ENCODE measurements at regions not wholly inside any gene's neighbourhood (a gene's known extent, or its start where the extent isn't known, plus 50 kb on each side); places are given as distances from the start of the nearest gene placed in this dataset.
"Not testable (repeated sequence)": the region's sequence is repeated elsewhere in the genome, so short reads cannot be mapped to it uniquely, and the experiment has no call there.

DNA sequence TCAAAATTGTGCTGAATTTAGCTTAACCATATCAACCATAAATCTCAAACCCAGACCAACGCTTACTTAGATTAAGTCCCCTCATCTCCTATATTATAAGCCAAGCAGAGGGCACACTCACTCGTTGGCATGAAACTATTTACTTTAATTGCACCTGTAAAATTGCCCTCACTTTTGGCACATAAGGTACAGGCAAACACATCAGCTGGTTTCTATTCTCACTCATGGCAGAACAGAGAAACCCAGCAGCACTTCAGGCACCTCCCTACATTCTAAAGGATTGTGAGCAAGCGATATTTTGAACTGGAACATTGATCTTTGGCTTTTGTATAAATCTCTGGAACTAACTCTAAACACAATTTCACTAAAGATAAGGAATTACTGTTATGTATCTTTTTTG lies 845.6 kb upstream of the CDH6 start:
- DNase-seq (ENCODE audit: low spot score in 2 of 2) = no peak
- Histone ChIP-seq H3K27ac (no peak overlapping the region), H3K9me3 (no peaks in the 10 kb centered on the region), H3K4me1 (no peaks in the 10 kb centered on the region), H3K36me3 (no peaks in the 10 kb centered on the region), H3K27me3 (no peaks in the 10 kb centered on the region), H3K4me3 (no peak overlapping the region)
- TF ChIP-seq CTCF (IDR thresholded peaks at IDR 0.05) = no peak
- TF ChIP-seq POLR2AphosphoS5 (IDR thresholded peaks at IDR 0.05) = no peak
- no peak for TF ChIP-seq POLR2A (IDR thresholded peaks at IDR 0.05)
- intact Hi-C loops (cut with DNase I; ENCODE audit: low total_unique reads) = no loop called here

DNA sequence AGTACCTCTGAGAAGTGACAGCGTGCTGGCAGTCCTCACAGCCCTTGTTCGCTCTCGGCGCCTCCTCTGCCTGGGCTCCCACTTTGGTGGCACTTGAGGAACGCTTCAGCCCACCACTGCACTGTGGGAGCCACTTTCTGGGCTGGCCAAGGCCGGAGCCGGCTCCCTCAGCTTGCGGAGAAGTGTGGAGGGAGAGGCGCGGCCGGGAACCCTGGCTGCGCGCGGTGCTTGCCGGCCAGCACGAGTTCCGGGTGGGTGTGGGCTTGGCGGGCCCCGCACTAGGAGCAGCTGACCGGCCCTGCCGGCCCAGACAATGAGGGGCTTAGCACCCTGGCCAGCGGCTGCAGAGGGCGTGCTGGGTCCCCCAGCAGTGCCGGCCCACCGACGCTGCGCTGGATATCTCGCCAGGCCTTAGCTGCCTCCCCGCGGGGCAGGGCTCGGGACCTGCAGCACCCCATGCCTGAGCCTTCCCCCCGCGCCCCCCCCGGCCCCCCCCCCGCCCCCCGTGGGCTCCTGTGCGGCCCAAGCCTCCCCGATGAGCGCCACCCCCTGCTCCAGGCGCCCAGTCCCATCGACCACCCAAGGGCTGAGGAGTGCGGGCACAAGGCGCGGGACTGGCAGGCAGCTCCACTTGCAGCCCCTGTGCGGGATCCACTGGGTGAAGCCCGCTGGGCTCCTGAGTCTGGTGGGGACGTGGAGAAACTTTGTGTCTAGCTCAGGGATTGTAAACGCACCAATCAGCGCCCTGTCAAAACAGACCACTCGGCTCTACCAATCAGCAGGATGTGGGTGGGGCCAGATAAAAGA lies 847.7 kb upstream of the CDH6 start:
- H3K27me3 ChIP-seq; H3K9me3 ChIP-seq; H3K36me3 ChIP-seq; H3K4me3 ChIP-seq; H3K4me1 ChIP-seq; intact Hi-C loops (cut with DNase I; ENCODE audit: low total_unique reads); DNase-seq (ENCODE audit: low spot score in 2 of 2); H3K27ac ChIP-seq: not testable (repeated sequence)

GRCh38 chr5:30343707-30344106 lies 849.8 kb upstream of the CDH6 start:
- H3K9me3 ChIP-seq = no peaks in the 10 kb centered on the region
- H3K27me3 ChIP-seq = no peaks in the 10 kb centered on the region
- intact Hi-C loops (cut with DNase I; ENCODE audit: low total_unique reads) = no loop called here
- no peak overlapping the region for H3K27ac ChIP-seq
- no peaks in the 10 kb centered on the region for H3K4me1 ChIP-seq
- no peaks in the 10 kb centered on the region for H3K36me3 ChIP-seq
- no peak overlapping the region for H3K4me3 ChIP-seq
- TF ChIP-seq CTCF (IDR thresholded peaks at IDR 0.05) (no peak), POLR2AphosphoS5 (IDR thresholded peaks at IDR 0.05) (no peak), POLR2A (IDR thresholded peaks at IDR 0.05) (no peak)
- no peak for DNase-seq (ENCODE audit: low spot score in 2 of 2)

DNA sequence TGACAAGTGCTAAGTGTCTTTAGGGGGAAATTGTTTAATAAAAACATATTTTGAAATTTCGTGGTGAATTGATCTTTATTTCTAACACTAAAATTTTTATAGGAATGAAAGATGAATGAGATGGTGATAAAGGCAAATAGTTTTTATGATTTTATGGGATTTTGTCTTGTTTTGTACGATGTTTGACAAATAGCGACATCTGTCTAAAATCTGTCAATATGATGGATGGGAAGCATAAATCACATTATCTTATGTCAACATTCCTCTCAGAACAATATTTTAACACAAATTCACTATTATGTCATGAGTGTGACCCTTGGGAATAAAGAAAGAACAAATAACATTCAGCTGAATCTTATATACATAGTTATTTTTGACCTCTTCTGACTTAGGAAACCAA lies 852.0 kb upstream of the CDH6 start:
- no peaks in the 10 kb centered on the region for H3K4me1 ChIP-seq
- DNase-seq (ENCODE audit: low spot score in 2 of 2) = no peak
- H3K36me3 ChIP-seq = no peaks in the 10 kb centered on the region
- no peak for TF ChIP-seq POLR2AphosphoS5 (IDR thresholded peaks at IDR 0.05)
- no peak for TF ChIP-seq CTCF (IDR thresholded peaks at IDR 0.05)
- no peak for TF ChIP-seq POLR2A (IDR thresholded peaks at IDR 0.05)
- intact Hi-C loops (cut with DNase I; ENCODE audit: low total_unique reads) = no loop called here
- H3K27me3 ChIP-seq = no peaks in the 10 kb centered on the region
- H3K9me3 ChIP-seq = no peaks in the 10 kb centered on the region
- no peak overlapping the region for H3K4me3 ChIP-seq
- no peak overlapping the region for H3K27ac ChIP-seq

DNA sequence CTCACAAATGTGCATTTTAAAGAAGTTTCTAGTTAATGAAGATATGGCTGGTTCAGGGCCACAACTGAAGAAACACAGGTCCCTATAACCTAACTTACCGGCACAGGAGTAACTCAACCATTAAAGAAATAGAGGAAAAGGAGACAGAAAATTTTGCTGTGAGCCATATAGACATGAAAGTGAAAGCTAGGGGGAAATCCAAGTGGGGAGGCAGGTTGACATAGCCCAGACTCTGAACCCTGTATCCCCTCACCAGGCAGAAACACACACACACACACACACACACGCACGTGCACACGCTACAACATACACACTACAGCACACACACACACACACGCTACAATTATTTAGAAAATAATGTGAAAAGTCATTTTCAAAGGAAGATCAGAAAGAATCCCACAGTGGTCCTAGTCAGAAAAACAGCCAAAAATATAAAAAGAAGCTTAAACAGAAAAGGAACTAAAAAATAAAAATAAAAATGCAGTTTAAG lies 856.4 kb upstream of the CDH6 start:
- no peaks in the 10 kb centered on the region for H3K4me1 ChIP-seq
- intact Hi-C loops (cut with DNase I; ENCODE audit: low total_unique reads) = no loop called here
- no peaks in the 10 kb centered on the region for H3K9me3 ChIP-seq
- no peak overlapping the region for H3K4me3 ChIP-seq
- no peak overlapping the region for H3K27ac ChIP-seq
- TF ChIP-seq POLR2A (IDR thresholded peaks at IDR 0.05) = no peak
- no peak for TF ChIP-seq CTCF (IDR thresholded peaks at IDR 0.05)
- no peak for TF ChIP-seq POLR2AphosphoS5 (IDR thresholded peaks at IDR 0.05)
- no peaks in the 10 kb centered on the region for H3K36me3 ChIP-seq
- H3K27me3 ChIP-seq = no peaks in the 10 kb centered on the region
- DNase-seq (ENCODE audit: low spot score in 2 of 2) = no peak
